HCT116 (cell line): ENCODE measurements at regions not wholly inside any gene's neighbourhood (a gene's known extent, or its start where the extent isn't known, plus 50 kb on each side); places are given as distances from the start of the nearest gene placed in this dataset.

ENCODE experiments used
- ATAC-seq: fragments of 200-7000 bp; cut with Tn5 transposase; 2 replicates; pipeline ENCODE4 v1.9.1; 2020; ENCODE audit warnings: mild to moderate bottlenecking, moderate library complexity
- BruUV-seq: library from RNA; stranded (reverse); fragments of 400-500 nt; replicated peaks from 2 replicates; lab custom pipeline; 2021; lab: Mats Ljungman, UMichigan
- CTCF ChIA-PET: fragments of 300-600 bp; sonication (Branson Sonifier 250); formaldehyde crosslinking; loops from one replicate; lab custom pipeline; 2021; ENCODE audit warnings: antibody characterized with exemption; lab: Charles Lee
- POLR2A ChIA-PET: fragments of 300-600, 350-600 bp; sonication (Branson Sonifier 250); formaldehyde crosslinking; loops from one replicate; lab custom pipeline; 2021; ENCODE audit warnings: antibody characterized with exemption; lab: Charles Lee
- RAD21 ChIA-PET, 2 experiments: fragments of 300-600 bp; sonication (Branson Sonifier 250); formaldehyde crosslinking; loops; one replicate each; lab custom pipeline; 2023; ENCODE audit warnings: low total read pairs in 2 of 2; ENCODE audit not compliant: uncharacterized antibody in 2 of 2, unreplicated experiment in 2 of 2, low non-redundant PET in 1 of 2; lab: Charles Lee
- DNase-seq: peaks from one replicate; pipeline ENCODE4 v3.0.0-alpha.2; 2010; ENCODE audit warnings: low read depth, low spot score
- H2AFZ ChIP-seq: fragments of 200-600 bp; shearing (Covaris generic), sonication (generic); 2 replicates; pipeline ENCODE4 v1.6.1; 2017; ENCODE audit warnings: low read depth, mixed run types, mixed read lengths, antibody characterized with exemption, low read length; ENCODE audit not compliant: poor library complexity, severe bottlenecking
- H3K27ac ChIP-seq: 2 replicates; pipeline ENCODE4 v1.5.1; 2012; ENCODE audit warnings: low read depth, low read length
- H3K27me3 ChIP-seq: fragments of 200-600 bp; sonication (generic); 2 replicates; pipeline ENCODE4 v1.6.1; 2016; ENCODE audit warnings: mixed run types, low read length, mixed read lengths; ENCODE audit not compliant: insufficient read depth
- H3K36me3 ChIP-seq, 2 experiments: fragments of 200-500 bp in 1 of 2; fragments of 200-600 bp in 1 of 2; sonication (Bioruptor generic) in 1 of 2; sonication (generic) in 1 of 2; 2 replicates each; pipeline versions ENCODE4 v1.5.1 to v1.6.1; 2014 to 2016; ENCODE audit warnings: low read length in 2 of 2, inconsistent platforms in 1 of 2, mixed read lengths in 1 of 2, mixed run types in 1 of 2; ENCODE audit not compliant: insufficient read depth in 2 of 2, control insufficient read depth in 1 of 2
- H3K4me1 ChIP-seq, 2 experiments: fragments of 200-600 bp in 1 of 2; sonication (generic) in 1 of 2; 2 replicates each; pipeline versions ENCODE4 v1.5.1 to v1.6.1; 2012 to 2017; ENCODE audit warnings: low read length in 2 of 2, inconsistent platforms in 1 of 2, mild to moderate bottlenecking in 1 of 2, mixed read lengths in 1 of 2, mixed run types in 1 of 2, moderate library complexity in 1 of 2; ENCODE audit not compliant: insufficient read depth in 2 of 2, control insufficient read depth in 1 of 2
- H3K4me2 ChIP-seq: fragments of 200-600 bp; sonication (generic); 2 replicates; pipeline ENCODE4 v1.6.1; 2017; ENCODE audit warnings: mixed run types, low read length, mixed read lengths
- H3K4me3 ChIP-seq, 2 experiments: fragments of 200-600 bp in 1 of 2; sonication (generic) in 1 of 2; replicated peaks in 1 of 2; 2 replicates each; pipeline ENCODE4 v1.5.1; 2011 to 2016; ENCODE audit warnings: low read length in 2 of 2, control low read depth in 1 of 2, low read depth in 1 of 2, mild to moderate bottlenecking in 1 of 2, mixed read lengths in 1 of 2, mixed run types in 1 of 2
- H3K79me2 ChIP-seq: fragments of 200-600 bp; sonication (generic); 2 replicates; pipeline ENCODE4 v1.6.1; 2017; ENCODE audit warnings: mild to moderate bottlenecking, mixed run types, low read length, moderate library complexity, mixed read lengths; ENCODE audit not compliant: insufficient read depth
- H3K9ac ChIP-seq: fragments of 200-600 bp; sonication (generic); 2 replicates; pipeline ENCODE4 v1.6.1; 2016; ENCODE audit warnings: low read length, mixed read lengths
- H3K9me2 ChIP-seq: fragments of 200-600 bp; sonication (generic), shearing (Covaris generic); 2 replicates; pipeline ENCODE4 v1.6.1; 2017; ENCODE audit warnings: mixed run types, mild to moderate bottlenecking, moderate library complexity; ENCODE audit not compliant: insufficient read depth
- H3K9me3 ChIP-seq, 2 experiments: fragments of 200-500 bp in 1 of 2; fragments of 200-600 bp in 1 of 2; sonication (Bioruptor generic) in 1 of 2; sonication (generic) in 1 of 2; 2 replicates each; pipeline ENCODE4 v1.6.1; 2014 to 2017; ENCODE audit warnings: low read length in 2 of 2, mixed read lengths in 2 of 2, inconsistent platforms in 1 of 2, low read depth in 1 of 2, mild to moderate bottlenecking in 1 of 2, mixed run types in 1 of 2, moderate library complexity in 1 of 2; ENCODE audit not compliant: control insufficient read depth in 1 of 2, insufficient read depth in 1 of 2
- H4K20me1 ChIP-seq: fragments of 200-600 bp; sonication (generic), shearing (Covaris generic); 2 replicates; pipeline ENCODE4 v1.6.1; 2017; ENCODE audit warnings: mixed run types, mild to moderate bottlenecking, moderate library complexity; ENCODE audit not compliant: insufficient read depth
- CEBPB ChIP-seq: IDR thresholded peaks from 2 replicates; pipeline ENCODE4 v1.6.1; 2012; ENCODE audit warnings: low read depth
- ELF1 ChIP-seq: IDR thresholded peaks from 2 replicates; pipeline ENCODE4 v1.6.1; 2012; ENCODE audit warnings: low read depth, borderline replicate concordance
- EZH2phosphoT487 ChIP-seq: fragments of 200-600 bp; IDR thresholded peaks from 2 replicates; pipeline ENCODE4 v1.6.1; 2018; ENCODE audit warnings: antibody characterized with exemption, borderline replicate concordance
- POLR2A ChIP-seq: IDR thresholded peaks from 2 replicates; pipeline ENCODE4 v1.7.0; 2011; ENCODE audit warnings: borderline replicate concordance; ENCODE audit not compliant: insufficient read depth, insufficient read length; ENCODE audit errors: extremely low read depth
- TCF7L2 ChIP-seq: IDR thresholded peaks from 2 replicates; pipeline ENCODE4 v1.7.0; 2011; ENCODE audit warnings: borderline replicate concordance, inconsistent platforms; ENCODE audit not compliant: insufficient read depth, insufficient read length; ENCODE audit errors: extremely low read depth
- YY1 ChIP-seq: IDR thresholded peaks from 2 replicates; pipeline ENCODE4 v1.6.1; 2011; ENCODE audit warnings: low read length, low read depth, moderate library complexity, mild to moderate bottlenecking; ENCODE audit not compliant: insufficient replicate concordance; ENCODE audit errors: extremely low read depth
- ZNF274 ChIP-seq: fragments of 200-500 bp; sonication (Bioruptor generic); IDR thresholded peaks from 2 replicates; pipeline ENCODE4 v1.6.1; 2014; ENCODE audit warnings: mild to moderate bottlenecking, low read depth, low read length, inconsistent platforms
- intact Hi-C: fragments of 100-400 bp; cut with micrococcal nuclease; formaldehyde crosslinking; loops from 2 replicates; pipeline ENCODE4 v1.10.0; 2022
- TF ChIP-seq, protein P1 (sequence below), 3 experiments: fragments of 200-600 bp in 1 of 3; sonication (generic) in 1 of 3; IDR thresholded peaks in 2 of 3; conservative IDR thresholded peaks in 1 of 3; 2 replicates each; pipeline ENCODE4 v1.5.1; 2012 to 2017; ENCODE audit warnings: low read depth in 2 of 3, low read length in 2 of 3, antibody characterized with exemption in 1 of 3, borderline replicate concordance in 1 of 3, control low read depth in 1 of 3, mild to moderate bottlenecking in 1 of 3, mixed read lengths in 1 of 3, mixed run types in 1 of 3, moderate library complexity in 1 of 3; ENCODE audit not compliant: insufficient read depth in 1 of 3
- TF ChIP-seq, protein P2 (sequence below): IDR thresholded peaks from 2 replicates; pipeline ENCODE4 v1.6.1; 2011; ENCODE audit warnings: mild to moderate bottlenecking, low read length, moderate library complexity; ENCODE audit not compliant: insufficient replicate concordance; ENCODE audit errors: extremely low read depth

DNA sequence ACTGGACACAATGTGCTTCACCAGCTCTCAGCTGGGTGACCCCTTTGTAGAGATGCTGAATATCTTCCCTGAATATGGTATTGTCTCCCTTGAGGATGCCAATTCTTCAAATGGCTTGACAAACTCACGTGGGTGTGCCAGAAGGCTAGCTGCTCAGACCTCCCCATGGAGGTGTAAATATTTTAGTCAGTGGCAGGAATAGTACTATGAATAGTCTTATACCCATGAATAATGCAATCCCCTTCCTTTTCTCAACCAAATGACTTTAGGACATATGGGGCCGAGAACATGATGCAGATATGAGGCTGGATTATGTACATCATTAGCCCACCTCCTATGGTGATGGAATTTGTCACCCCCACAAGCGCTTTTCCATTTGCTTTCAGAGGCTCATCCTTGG is 401.8 kb downstream of the ADRA2A start (continued):
- no peak for TF ChIP-seq ELF1
- TF ChIP-seq TCF7L2, result no peak

DNA sequence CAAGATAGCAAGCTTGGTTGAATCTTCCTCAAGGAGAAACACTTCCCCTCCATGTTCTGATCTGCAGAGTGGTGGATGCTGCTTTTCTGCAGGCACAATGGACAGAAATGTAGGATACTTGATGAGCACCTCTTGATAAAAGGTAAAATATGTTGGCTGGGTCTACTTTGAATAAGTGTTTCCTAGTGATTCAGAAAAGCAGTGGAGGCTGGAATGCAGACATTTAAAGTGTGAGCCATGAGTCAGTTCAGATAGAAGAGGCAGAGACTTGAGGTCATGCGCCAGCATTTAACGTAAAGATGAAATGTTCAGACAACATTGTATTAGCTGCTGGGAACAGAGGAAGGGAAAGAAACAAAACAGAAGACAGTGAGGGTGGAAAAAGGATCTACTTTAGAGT is 403.1 kb downstream of the ADRA2A start:
- Histone ChIP-seq H3K36me3 (no peaks in the 10 kb centered on the region), H3K79me2 (no peaks in the 10 kb centered on the region), H4K20me1 (no peaks in the 10 kb centered on the region), H2AFZ (no peak overlapping the region), H3K9me2 (no peaks in the 10 kb centered on the region), H3K27me3 (no peaks in the 10 kb centered on the region), H3K9me3 (no peaks in the 10 kb centered on the region), H3K27ac (no peak overlapping the region)
- ChIA-PET CTCF (no interaction called here), POLR2A (no interaction called here), RAD21 (no interaction called here)
- no peak for DNase-seq
- no TSS peak for BruUV-seq
- TF ChIP-seq POLR2A (no peak), CEBPB (no peak)
- TF ChIP-seq, all 23 proteins: peak for 0
- H3K4me3 ChIP-seq, result no peak overlapping the region
- no peaks in the 10 kb centered on the region; a peak in 1 of 4 replicates for H3K4me1 ChIP-seq
- ATAC-seq, result no peak
- H3K4me2 ChIP-seq, result no peak overlapping the region
- H3K9ac ChIP-seq, result no peak overlapping the region
- intact Hi-C loops, result no loop called here

DNA sequence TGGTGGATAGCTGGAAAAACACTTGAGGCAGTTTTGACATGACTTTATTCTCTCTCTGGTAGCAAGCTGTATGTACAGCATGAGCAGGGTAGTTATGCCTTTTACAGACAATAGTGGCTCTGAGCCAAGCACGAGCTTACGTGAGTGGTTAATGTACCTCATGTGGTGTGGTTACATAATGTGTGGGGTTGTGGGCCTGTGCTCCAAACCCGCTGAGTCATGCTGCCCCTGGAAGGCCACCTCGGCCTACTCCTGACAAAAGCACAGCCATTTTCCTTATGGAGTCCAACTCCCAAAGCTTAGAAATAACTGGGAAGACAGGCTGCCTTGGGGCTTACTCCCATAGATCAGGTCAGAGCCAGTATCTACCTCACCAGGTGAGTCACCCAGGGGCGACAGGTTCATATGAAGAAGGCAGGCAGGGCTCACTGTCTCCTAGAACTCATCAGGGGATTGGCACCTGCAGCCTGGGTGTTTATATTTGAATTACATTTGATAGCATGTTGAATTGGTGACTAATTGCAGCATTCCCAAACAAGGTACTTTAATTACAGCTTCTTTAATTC is 404.5 kb downstream of the ADRA2A start:
- DNase-seq (no peak), ATAC-seq (peak; percentile 27; the same call in 1 of the 2 replicates)
- Histone ChIP-seq H3K36me3 (no peaks in the 10 kb centered on the region), H3K27ac (no peak overlapping the region), H3K9me3 (no peaks in the 10 kb centered on the region), H3K9me2 (no peaks in the 10 kb centered on the region), H3K4me2 (no peak overlapping the region), H2AFZ (no peak overlapping the region), H3K4me1 (no peaks in the 10 kb centered on the region; a peak in 1 of 4 replicates), H4K20me1 (no peaks in the 10 kb centered on the region), H3K79me2 (no peaks in the 10 kb centered on the region), H3K4me3 (no peak overlapping the region), H3K9ac (no peak overlapping the region), H3K27me3 (no peaks in the 10 kb centered on the region)
- BruUV-seq, result no TSS peak
- ChIA-PET RAD21 (no interaction called here), POLR2A (no interaction called here), CTCF (no interaction called here)
- intact Hi-C loops, result no loop called here
- TF ChIP-seq EZH2phosphoT487 (no peak), ZNF274 (no peak), YY1 (no peak), POLR2A (no peak), ELF1 (no peak)
- TF ChIP-seq, protein P1, sequence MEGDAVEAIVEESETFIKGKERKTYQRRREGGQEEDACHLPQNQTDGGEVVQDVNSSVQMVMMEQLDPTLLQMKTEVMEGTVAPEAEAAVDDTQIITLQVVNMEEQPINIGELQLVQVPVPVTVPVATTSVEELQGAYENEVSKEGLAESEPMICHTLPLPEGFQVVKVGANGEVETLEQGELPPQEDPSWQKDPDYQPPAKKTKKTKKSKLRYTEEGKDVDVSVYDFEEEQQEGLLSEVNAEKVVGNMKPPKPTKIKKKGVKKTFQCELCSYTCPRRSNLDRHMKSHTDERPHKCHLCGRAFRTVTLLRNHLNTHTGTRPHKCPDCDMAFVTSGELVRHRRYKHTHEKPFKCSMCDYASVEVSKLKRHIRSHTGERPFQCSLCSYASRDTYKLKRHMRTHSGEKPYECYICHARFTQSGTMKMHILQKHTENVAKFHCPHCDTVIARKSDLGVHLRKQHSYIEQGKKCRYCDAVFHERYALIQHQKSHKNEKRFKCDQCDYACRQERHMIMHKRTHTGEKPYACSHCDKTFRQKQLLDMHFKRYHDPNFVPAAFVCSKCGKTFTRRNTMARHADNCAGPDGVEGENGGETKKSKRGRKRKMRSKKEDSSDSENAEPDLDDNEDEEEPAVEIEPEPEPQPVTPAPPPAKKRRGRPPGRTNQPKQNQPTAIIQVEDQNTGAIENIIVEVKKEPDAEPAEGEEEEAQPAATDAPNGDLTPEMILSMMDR (IDR thresholded peaks at IDR 0.05 in 2 of 3, conservative IDR thresholded peaks at IDR 0.05 in 1 of 3; ENCODE audit: borderline replicate concordance in 1 of 3, insufficient read depth in 1 of 3, low read depth in 2 of 3, low read length in 2 of 3), result no peak
- TF ChIP-seq, protein P2, sequence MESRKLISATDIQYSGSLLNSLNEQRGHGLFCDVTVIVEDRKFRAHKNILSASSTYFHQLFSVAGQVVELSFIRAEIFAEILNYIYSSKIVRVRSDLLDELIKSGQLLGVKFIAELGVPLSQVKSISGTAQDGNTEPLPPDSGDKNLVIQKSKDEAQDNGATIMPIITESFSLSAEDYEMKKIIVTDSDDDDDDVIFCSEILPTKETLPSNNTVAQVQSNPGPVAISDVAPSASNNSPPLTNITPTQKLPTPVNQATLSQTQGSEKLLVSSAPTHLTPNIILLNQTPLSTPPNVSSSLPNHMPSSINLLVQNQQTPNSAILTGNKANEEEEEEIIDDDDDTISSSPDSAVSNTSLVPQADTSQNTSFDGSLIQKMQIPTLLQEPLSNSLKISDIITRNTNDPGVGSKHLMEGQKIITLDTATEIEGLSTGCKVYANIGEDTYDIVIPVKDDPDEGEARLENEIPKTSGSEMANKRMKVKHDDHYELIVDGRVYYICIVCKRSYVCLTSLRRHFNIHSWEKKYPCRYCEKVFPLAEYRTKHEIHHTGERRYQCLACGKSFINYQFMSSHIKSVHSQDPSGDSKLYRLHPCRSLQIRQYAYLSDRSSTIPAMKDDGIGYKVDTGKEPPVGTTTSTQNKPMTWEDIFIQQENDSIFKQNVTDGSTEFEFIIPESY, result no peak
